ENCODE measurements at regions not wholly inside any gene's neighbourhood (a gene's known extent, or its start where the extent isn't known, plus 50 kb on each side); places are given as distances from the start of the nearest gene placed in this dataset.
"Not testable (repeated sequence)": the region's sequence is repeated elsewhere in the genome, so short reads cannot be mapped to it uniquely, and the experiment has no call there.

DNA sequence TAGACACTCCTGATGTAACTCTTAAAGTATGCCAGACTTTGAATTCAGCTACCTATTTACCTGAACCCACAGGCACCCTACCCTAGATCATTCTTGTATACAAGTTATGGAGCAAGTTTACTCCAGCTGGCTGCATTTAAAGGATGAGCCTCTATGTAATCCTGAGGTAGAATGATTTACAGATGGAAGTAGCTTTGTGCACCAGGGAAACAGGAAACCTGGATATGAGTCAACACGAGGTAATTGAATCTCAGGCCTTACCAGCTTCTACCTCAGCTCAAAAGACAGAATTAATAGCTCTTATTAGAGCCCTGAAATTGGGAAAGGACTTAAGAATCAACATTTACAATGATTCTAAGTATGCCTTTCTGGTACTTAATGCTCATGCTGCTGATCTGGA, 119.8 kb downstream of the AGTR2 start:
- peak in 1 of 3 experiments; percentile 7 for DNase-seq

GRCh38 chrX:116292183-116292582, 121.6 kb downstream of the AGTR2 start:
- no peak for DNase-seq

GRCh38 chrX:116298956-116299355, 128.4 kb downstream of the AGTR2 start:
- DNase-seq, result no peak

DNA sequence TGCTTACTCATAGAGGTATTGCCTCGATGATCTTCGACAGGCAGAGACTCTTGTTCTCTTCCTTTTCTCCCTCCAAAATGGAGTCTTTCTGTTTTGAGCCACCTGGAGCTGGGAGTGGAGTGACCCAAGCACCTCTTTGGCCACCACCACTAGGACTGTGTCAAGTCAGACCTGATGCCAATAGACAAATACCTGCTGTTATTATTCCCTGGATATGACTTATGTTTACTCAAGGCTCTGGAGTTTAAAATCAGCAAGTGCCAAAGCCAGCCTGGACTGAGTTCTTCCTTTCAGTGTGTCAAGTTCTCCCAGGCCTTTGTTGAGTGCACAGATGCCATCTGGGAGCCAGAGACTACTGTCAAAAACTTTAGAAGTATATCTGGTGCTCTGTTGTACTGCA, 130.2 kb upstream of the SLC6A14 start:
- no peak for DNase-seq

GRCh38 chrX:116317409-116317808, 119.0 kb upstream of the SLC6A14 start:
- peak in 2 of 3 experiments; percentile 24 to 32 for DNase-seq

DNA sequence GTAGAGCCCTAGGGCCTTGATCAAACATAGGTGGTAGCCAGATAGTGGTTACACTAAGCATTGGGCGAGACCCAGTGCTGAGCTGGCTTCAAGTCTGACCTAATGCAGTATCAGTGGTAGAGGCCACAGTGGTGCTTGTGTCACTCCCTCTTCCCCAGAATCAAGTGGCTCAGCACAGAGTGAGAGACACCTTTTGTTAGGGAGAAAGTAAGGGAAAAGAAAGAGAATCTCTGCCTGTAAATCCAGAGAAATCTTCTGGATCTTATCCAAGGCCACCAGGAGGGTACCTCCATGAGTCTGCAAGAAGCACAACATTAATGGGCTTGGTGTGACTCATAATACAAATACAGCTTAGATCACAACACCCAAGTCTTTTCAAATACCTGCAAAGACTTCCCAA, 117.7 kb upstream of the SLC6A14 start:
- DNase-seq, result no peak

DNA sequence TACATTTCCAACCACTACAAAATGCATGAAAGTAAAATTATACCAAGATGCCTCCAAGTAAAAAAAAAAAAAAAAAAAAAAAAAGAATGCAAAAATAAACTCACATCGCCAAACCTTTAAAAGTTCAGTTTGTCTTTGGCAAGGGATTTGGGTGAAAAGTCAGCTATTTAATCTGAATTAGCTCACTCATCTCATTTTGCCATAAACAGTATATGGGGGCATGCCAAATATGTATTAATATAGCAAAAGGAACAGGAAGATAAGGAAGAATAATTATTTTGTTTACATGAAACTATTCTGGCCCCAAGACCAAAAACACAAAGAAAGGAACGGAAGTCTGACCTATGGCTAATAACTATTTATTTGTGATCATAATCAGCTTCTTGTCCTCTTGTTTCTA, 114.7 kb upstream of the SLC6A14 start:
- DNase-seq, result no peak

DNA sequence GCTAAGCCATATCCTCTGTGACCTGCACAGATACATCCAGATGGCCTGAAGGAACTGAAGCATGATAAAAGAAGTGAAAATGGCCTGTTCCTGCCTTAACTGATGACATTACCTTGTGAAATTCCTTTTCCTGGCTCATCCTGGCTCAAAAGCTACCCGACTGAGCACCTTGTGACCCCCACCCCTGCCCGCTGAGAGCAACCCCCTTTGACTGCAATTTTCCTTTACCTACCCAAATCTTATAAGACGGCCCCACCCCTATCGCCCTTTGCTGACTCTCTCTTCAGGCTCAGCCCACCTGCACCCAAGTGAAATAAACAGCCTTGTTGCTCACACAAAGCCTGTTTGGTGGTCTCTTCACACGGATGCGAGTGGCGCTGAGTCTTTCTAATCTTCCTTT, 104.4 kb upstream of the SLC6A14 start:
- not testable (repeated sequence) for DNase-seq

- DNase-seq, result not testable (repeated sequence)
These were observed 101.6 kb upstream of the SLC6A14 start for GRCh38 chrX:116334797-116335196.

- DNase-seq, result no peak
These were observed 97.0 kb upstream of the SLC6A14 start for GRCh38 chrX:116339407-116339806.

- DNase-seq, result no peak
These were observed 93.5 kb upstream of the SLC6A14 start for GRCh38 chrX:116342903-116343302.

GRCh38 chrX:116345958-116346357, 90.4 kb upstream of the SLC6A14 start:
- no peak for DNase-seq

- DNase-seq, result no peak
These were observed 79.1 kb upstream of the SLC6A14 start for GRCh38 chrX:116357329-116357728.

- peak in 1 of 3 experiments; percentile 16 for DNase-seq
These were observed 57.4 kb upstream of the SLC6A14 start for GRCh38 chrX:116378961-116379360.

GRCh38 chrX:116379854-116380253, 56.6 kb upstream of the SLC6A14 start:
- no peak for DNase-seq

GRCh38 chrX:116384406-116384954, 51.9 kb upstream of the SLC6A14 start:
- DNase-seq, result no peak
